Mesenchymal stem cell (in vitro differentiated cells and primary cell): ENCODE measurements at regions not wholly inside any gene's neighbourhood (a gene's known extent, or its start where the extent isn't known, plus 50 kb on each side); places are given as distances from the start of the nearest gene placed in this dataset.
A peak's percentile ranks its signal among the peaks of the same experiment; 100 is the strongest.

Experiments used
- DNase-seq: peaks from one replicate; pipeline ENCODE4 v3.0.0-alpha.2; 2013
- H2AFZ ChIP-seq: one replicate; pipeline ENCODE4 v1.6.1; 2013; ENCODE audit warnings: low read depth, mild to moderate bottlenecking, control low read depth, inconsistent platforms, low read length, moderate library complexity
- H2AK5ac ChIP-seq: 2 replicates; pipeline ENCODE4 v1.6.1; 2013; ENCODE audit warnings: low read length, moderate library complexity, mild to moderate bottlenecking, inconsistent platforms; ENCODE audit not compliant: severe bottlenecking
- H2BK120ac ChIP-seq: one replicate; pipeline ENCODE4 v1.6.1; 2013; ENCODE audit warnings: low read depth, mild to moderate bottlenecking, inconsistent platforms, low read length, moderate library complexity
- H2BK12ac ChIP-seq, 2 experiments: one replicate each; pipeline ENCODE4 v1.6.1; 2013; ENCODE audit warnings: inconsistent platforms in 2 of 2, low read length in 2 of 2, mild to moderate bottlenecking in 2 of 2, moderate library complexity in 2 of 2, control low read depth in 1 of 2
- H2BK15ac ChIP-seq: one replicate; pipeline ENCODE4 v1.6.1; 2013; ENCODE audit warnings: mild to moderate bottlenecking, low read depth, inconsistent platforms; ENCODE audit not compliant: poor library complexity, severe bottlenecking
- H2BK5ac ChIP-seq: 2 replicates; pipeline ENCODE4 v1.6.1; 2013; ENCODE audit warnings: low read depth, mild to moderate bottlenecking, low read length, control low read depth, inconsistent platforms; ENCODE audit not compliant: poor library complexity, severe bottlenecking
- H3K14ac ChIP-seq, 2 experiments: one replicate each; pipeline ENCODE4 v1.6.1; 2013; ENCODE audit warnings: inconsistent platforms in 2 of 2, low read length in 2 of 2, control low read depth in 1 of 2, mild to moderate bottlenecking in 1 of 2, moderate library complexity in 1 of 2
- H3K18ac ChIP-seq, 2 experiments: one replicate each; pipeline ENCODE4 v1.6.1; 2013; ENCODE audit warnings: inconsistent platforms in 2 of 2, low read length in 2 of 2, control low read depth in 1 of 2, low read depth in 1 of 2, mild to moderate bottlenecking in 1 of 2
- H3K23ac ChIP-seq, 2 experiments: one replicate each; pipeline ENCODE4 v1.6.1; 2013; ENCODE audit warnings: inconsistent platforms in 2 of 2, low read length in 2 of 2, mild to moderate bottlenecking in 2 of 2, moderate library complexity in 2 of 2, control low read depth in 1 of 2
- H3K27ac ChIP-seq: 2 replicates; pipeline ENCODE4 v1.5.1; 2013; ENCODE audit warnings: mild to moderate bottlenecking, moderate library complexity, low read length, control low read depth, inconsistent platforms; ENCODE audit not compliant: poor library complexity, severe bottlenecking
- H3K27me3 ChIP-seq, 2 experiments: 2 replicates each; pipeline versions ENCODE4 v1.6.1 to v1.7.0; 2013; ENCODE audit warnings: low read length in 2 of 2, mild to moderate bottlenecking in 2 of 2, moderate library complexity in 2 of 2, control low read depth in 1 of 2, inconsistent platforms in 1 of 2; ENCODE audit not compliant: control insufficient read depth in 1 of 2, insufficient read depth in 1 of 2
- H3K36me3 ChIP-seq, 2 experiments: 2 replicates each; pipeline versions ENCODE4 v1.6.1 to v1.7.0; 2013; ENCODE audit warnings: low read length in 2 of 2, control low read depth in 1 of 2, inconsistent platforms in 1 of 2, low read depth in 1 of 2, mild to moderate bottlenecking in 1 of 2; ENCODE audit not compliant: insufficient read depth in 2 of 2, control insufficient read depth in 1 of 2
- H3K4ac ChIP-seq, 2 experiments: one replicate each; pipeline ENCODE4 v1.6.1; 2013; ENCODE audit warnings: inconsistent platforms in 2 of 2, low read length in 2 of 2, mild to moderate bottlenecking in 2 of 2, moderate library complexity in 2 of 2, control low read depth in 1 of 2, low read depth in 1 of 2
- H3K4me1 ChIP-seq: 2 replicates; pipeline ENCODE4 v1.6.1; 2013; ENCODE audit warnings: low read depth, low read length, control low read depth; ENCODE audit not compliant: control insufficient read depth, insufficient read depth
- H3K4me2 ChIP-seq: 2 replicates; pipeline ENCODE4 v1.6.1; 2013; ENCODE audit warnings: low read length, mild to moderate bottlenecking, inconsistent platforms; ENCODE audit not compliant: poor library complexity, severe bottlenecking
- H3K4me3 ChIP-seq, 2 experiments: 2 replicates each; pipeline versions ENCODE4 v1.5.1 to v1.7.0; 2013; ENCODE audit warnings: low read length in 2 of 2, mild to moderate bottlenecking in 2 of 2, control low read depth in 1 of 2, low read depth in 1 of 2; ENCODE audit not compliant: insufficient read depth in 1 of 2
- H3K79me1 ChIP-seq: replicated peaks from 2 replicates; pipeline ENCODE4 v1.6.1; 2013; ENCODE audit warnings: mild to moderate bottlenecking, control low read depth, low read length, inconsistent platforms; ENCODE audit not compliant: poor library complexity, severe bottlenecking
- H3K9ac ChIP-seq: 2 replicates; pipeline ENCODE4 v1.7.0; 2013; ENCODE audit warnings: mild to moderate bottlenecking, low read length, moderate library complexity
- H3K9me3 ChIP-seq: 2 replicates; pipeline ENCODE4 v1.7.0; 2013; ENCODE audit warnings: mild to moderate bottlenecking, low read length; ENCODE audit not compliant: control insufficient read depth
- H4K8ac ChIP-seq: one replicate; pipeline ENCODE4 v1.6.1; 2013; ENCODE audit warnings: inconsistent platforms, mild to moderate bottlenecking, low read length, moderate library complexity
- H4K91ac ChIP-seq: one replicate; pipeline ENCODE4 v1.6.1; 2013; ENCODE audit warnings: mild to moderate bottlenecking, low read length, inconsistent platforms
- WGBS: methylation state at CpG from one replicate; pipeline ENCODE4 v1.1.7; 2013; ENCODE audit warnings: mixed read lengths; 5-methylcytosine and 5-hydroxymethylcytosine counted together

DNA sequence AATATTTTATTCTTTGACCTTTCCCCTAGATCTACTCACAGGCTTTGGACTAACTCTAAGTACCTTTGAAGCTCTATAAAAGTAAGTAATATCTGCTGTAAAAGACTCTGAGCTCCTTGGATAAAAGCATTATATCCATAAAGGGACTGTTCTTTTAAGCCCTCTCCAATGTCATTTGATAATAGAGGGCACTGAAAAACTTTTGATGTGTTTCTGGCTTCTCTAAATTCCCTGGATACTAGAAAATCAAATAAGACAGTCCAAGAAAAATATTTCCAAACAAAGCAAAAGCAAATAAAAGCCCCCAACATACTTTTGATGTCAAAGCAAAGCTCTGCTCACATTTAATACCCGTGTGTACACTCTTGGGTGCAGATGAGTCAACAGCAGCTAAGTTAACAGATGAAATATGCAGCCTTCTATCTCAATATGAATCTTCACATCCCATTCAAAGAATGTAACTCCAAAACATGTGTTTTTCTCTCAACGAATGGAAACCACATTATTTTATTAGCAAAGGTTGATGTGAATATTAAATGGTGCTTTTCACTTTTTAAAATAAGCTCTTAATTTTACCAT, 230.3 kb downstream of the CENPF start:
- 15% methylated on average over 1 of the region's 2 CpGs for WGBS
- Histone ChIP-seq H2AFZ (no peak overlapping the region), H4K91ac (no peak overlapping the region)

GRCh38 chr1:214837376-214837775, 234.4 kb downstream of the CENPF start:
- no peak overlapping the region for H4K91ac ChIP-seq
- H3K9me3 ChIP-seq, result no peaks in the 10 kb centered on the region
- no peaks in the 10 kb centered on the region for H3K36me3 ChIP-seq
- no peak overlapping the region for H3K9ac ChIP-seq
- H2BK15ac ChIP-seq, result no peak overlapping the region
- H2BK120ac ChIP-seq, result no peak overlapping the region
- H2BK12ac ChIP-seq, result no peak overlapping the region
- no peak overlapping the region for H3K4me2 ChIP-seq
- H3K23ac ChIP-seq, result no peak overlapping the region
- no peak overlapping the region for H2AFZ ChIP-seq
- no peak overlapping the region for H3K27ac ChIP-seq
- no peak for DNase-seq
- H3K18ac ChIP-seq, result no peak overlapping the region
- H4K8ac ChIP-seq, result no peak overlapping the region
- H3K4ac ChIP-seq, result no peak overlapping the region
- no peaks in the 10 kb centered on the region for H3K79me1 ChIP-seq
- peaks cover 3% of the 10 kb centered on the region for H3K4me1 ChIP-seq
- no peak overlapping the region for H3K4me3 ChIP-seq
- WGBS, result 94% methylated on average over 2 of the region's 2 CpGs
- no peaks in the 10 kb centered on the region for H3K27me3 ChIP-seq
- no peak overlapping the region for H2BK5ac ChIP-seq
- H3K14ac ChIP-seq, result no peak overlapping the region
- no peak overlapping the region for H2AK5ac ChIP-seq

More for the DNA sequence above, 230.3 kb downstream of the CENPF start:
- Histone ChIP-seq H3K18ac (no peak overlapping the region), H3K4me3 (no peak overlapping the region), H2BK120ac (no peak overlapping the region), H3K36me3 (no peaks in the 10 kb centered on the region), H3K23ac (no peak overlapping the region), H3K9me3 (peaks cover 11% of the 10 kb centered on the region), H2BK5ac (no peak overlapping the region), H3K27ac (no peak overlapping the region), H3K9ac (peak overlapping the region; percentile 19), H3K4ac (no peak overlapping the region), H2BK12ac (no peak overlapping the region), H2BK15ac (no peak overlapping the region), H3K14ac (no peak overlapping the region), H3K79me1 (no peaks in the 10 kb centered on the region), H4K8ac (no peak overlapping the region), H2AK5ac (no peak overlapping the region), H3K4me1 (no peaks in the 10 kb centered on the region), H3K4me2 (no peak overlapping the region), H3K27me3 (no peaks in the 10 kb centered on the region)
- peak; percentile 21 for DNase-seq

DNA sequence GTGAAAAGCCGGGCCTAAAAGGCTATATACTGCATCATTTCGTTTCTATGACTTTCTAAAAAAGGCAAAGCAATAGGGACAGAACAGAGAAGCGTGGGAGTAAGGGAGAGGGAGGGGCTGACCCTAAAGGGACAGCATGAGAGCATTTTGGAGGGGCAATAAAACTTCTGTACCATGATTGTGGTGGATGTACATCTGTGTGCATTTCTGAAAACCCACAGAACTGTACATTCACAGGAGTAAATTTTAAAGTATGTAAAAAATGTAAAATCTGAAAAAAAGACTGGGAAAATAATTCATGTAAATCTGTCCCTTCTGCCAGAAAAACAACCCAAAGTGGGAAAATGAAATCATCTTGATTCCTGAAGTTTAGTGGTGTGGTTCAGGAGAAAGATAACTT, 235.4 kb downstream of the CENPF start:
- no peaks in the 10 kb centered on the region for H3K9me3 ChIP-seq
- no peak overlapping the region for H3K14ac ChIP-seq
- H2AFZ ChIP-seq, result no peak overlapping the region
- peak; percentile 40 for DNase-seq
- H4K91ac ChIP-seq, result no peak overlapping the region
- no peak overlapping the region for H2BK15ac ChIP-seq
- no peak overlapping the region for H3K4me3 ChIP-seq
- H3K36me3 ChIP-seq, result no peaks in the 10 kb centered on the region
- no peak overlapping the region for H3K4ac ChIP-seq
- H2BK120ac ChIP-seq, result no peak overlapping the region
- 66% methylated on average over 3 of the region's 3 CpGs for WGBS
- H2BK5ac ChIP-seq, result no peak overlapping the region
- H3K4me1 ChIP-seq, result peaks cover 3% of the 10 kb centered on the region
- H3K27me3 ChIP-seq, result no peaks in the 10 kb centered on the region
- no peak overlapping the region for H2AK5ac ChIP-seq
- peak overlapping the region; percentile 46 for H3K27ac ChIP-seq
- no peak overlapping the region for H2BK12ac ChIP-seq
- no peak overlapping the region for H3K23ac ChIP-seq
- H3K9ac ChIP-seq, result no peak overlapping the region
- no peak overlapping the region for H3K18ac ChIP-seq
- no peaks in the 10 kb centered on the region for H3K79me1 ChIP-seq
- no peak overlapping the region for H3K4me2 ChIP-seq
- no peak overlapping the region for H4K8ac ChIP-seq

GRCh38 chr1:214840356-214840755, 237.4 kb downstream of the CENPF start:
- no peak overlapping the region for H2BK120ac ChIP-seq
- WGBS, result 58% methylated on average over 2 of the region's 3 CpGs
- no peak overlapping the region for H2BK15ac ChIP-seq
- H2AFZ ChIP-seq, result no peak overlapping the region
- no peak overlapping the region for H3K18ac ChIP-seq
- H3K36me3 ChIP-seq, result no peaks in the 10 kb centered on the region
- H3K4me1 ChIP-seq, result peaks cover 3% of the 10 kb centered on the region
- no peak overlapping the region for H4K8ac ChIP-seq
- DNase-seq, result no peak
- H3K27me3 ChIP-seq, result no peaks in the 10 kb centered on the region
- H3K79me1 ChIP-seq, result no peaks in the 10 kb centered on the region
- no peak overlapping the region for H3K23ac ChIP-seq
- H2BK12ac ChIP-seq, result no peak overlapping the region
- H3K4me2 ChIP-seq, result no peak overlapping the region
- no peak overlapping the region for H3K27ac ChIP-seq
- no peak overlapping the region for H4K91ac ChIP-seq
- no peak overlapping the region for H3K4ac ChIP-seq
- no peak overlapping the region for H2BK5ac ChIP-seq
- H3K4me3 ChIP-seq, result no peak overlapping the region
- no peak overlapping the region for H3K14ac ChIP-seq
- no peaks in the 10 kb centered on the region for H3K9me3 ChIP-seq
- no peak overlapping the region for H3K9ac ChIP-seq
- no peak overlapping the region for H2AK5ac ChIP-seq
